B cell (primary cell): ENCODE measurements at regions not wholly inside any gene's neighbourhood (a gene's known extent, or its start where the extent isn't known, plus 50 kb on each side); places are given as distances from the start of the nearest gene placed in this dataset.

Source experiments
- ATAC-seq: fragments of 200-7000 bp; cut with Tn5 transposase; one replicate; pipeline ENCODE4 v1.10.0; 2021; ENCODE audit warnings: low read depth, mild to moderate bottlenecking, moderate number of reproducible peaks, moderate library complexity
- CTCF ChIA-PET: fragments of 350-600 bp; sonication (Branson Sonifier 250); formaldehyde crosslinking; loops from one replicate; lab custom pipeline; 2021; ENCODE audit warnings: antibody characterized with exemption, inconsistent platforms; lab: Charles Lee
- POLR2A ChIA-PET: fragments of 350-600 bp; sonication (Branson Sonifier 250); formaldehyde crosslinking; loops from one replicate; lab custom pipeline; 2021; ENCODE audit warnings: antibody characterized with exemption; lab: Charles Lee
- DNase-seq: peaks from one replicate; pipeline ENCODE4 v3.0.0; 2013
- H2AFZ ChIP-seq: 2 replicates; pipeline ENCODE4 v1.6.1; 2012; ENCODE audit warnings: mild to moderate bottlenecking, low read depth, low read length; ENCODE audit not compliant: insufficient read depth, poor library complexity, severe bottlenecking
- H3K27ac ChIP-seq, 2 donors: 1 replicate in 1 of 2; 2 replicates in 1 of 2; pipeline ENCODE4 v1.5.1; 2012 to 2013; ENCODE audit warnings: low read length in 2 of 2, mild to moderate bottlenecking in 2 of 2, moderate library complexity in 1 of 2
- H3K27me3 ChIP-seq, 4 experiments: fragments of 200-600 bp in 1 of 4; sonication (generic) in 1 of 4; replicated peaks in 1 of 4; 1 replicate in 2 of 4; 2 replicates in 2 of 4; pipeline versions ENCODE4 v1.6.1 to v1.7.0; 2013 to 2016; ENCODE audit warnings: low read length in 3 of 4, mild to moderate bottlenecking in 2 of 4, mixed read lengths in 1 of 4, moderate library complexity in 1 of 4; ENCODE audit not compliant: insufficient read depth in 4 of 4, control insufficient read depth in 3 of 4; ENCODE audit errors: control extremely low read depth in 1 of 4
- H3K36me3 ChIP-seq, 2 experiments: replicated peaks in 1 of 2; 1 replicate in 1 of 2; 2 replicates in 1 of 2; pipeline versions ENCODE4 v1.6.1 to v1.7.1; 2013; ENCODE audit warnings: low read length in 1 of 2; ENCODE audit not compliant: insufficient read depth in 2 of 2, control insufficient read depth in 1 of 2; ENCODE audit errors: control extremely low read depth in 1 of 2, extremely low read depth in 1 of 2
- H3K4me1 ChIP-seq, 2 donors: fragments of 200-600 bp in 1 of 2; sonication (generic) in 1 of 2; 1 replicate in 1 of 2; 2 replicates in 1 of 2; pipeline versions ENCODE4 v1.5.1 to v1.6.1; 2013 to 2017; ENCODE audit warnings: low read length in 2 of 2; ENCODE audit not compliant: control insufficient read depth in 2 of 2, insufficient read depth in 2 of 2
- H3K4me2 ChIP-seq: replicated peaks from 2 replicates; pipeline ENCODE3; 2012; ENCODE audit warnings: mild to moderate bottlenecking, low read depth, low read length; ENCODE audit not compliant: poor library complexity, severe bottlenecking
- H3K4me3 ChIP-seq, 5 experiments: fragments of 200-600 bp in 1 of 5; sonication (generic) in 1 of 5; 1 replicate in 3 of 5; 2 replicates in 2 of 5; pipeline versions ENCODE4 v1.5.1 to v1.7.0; 2011 to 2016; ENCODE audit warnings: low read length in 4 of 5, mild to moderate bottlenecking in 4 of 5, low read depth in 2 of 5, control low read depth in 1 of 5, moderate library complexity in 1 of 5; ENCODE audit not compliant: insufficient read depth in 1 of 5; ENCODE audit errors: control extremely low read depth in 1 of 5, extremely low read depth in 1 of 5
- H3K79me2 ChIP-seq: fragments of 200-600 bp; sonication (generic); one replicate; pipeline ENCODE4 v1.6.0; 2016; ENCODE audit warnings: low read length; ENCODE audit not compliant: control insufficient read depth, insufficient read depth
- H3K9ac ChIP-seq: fragments of 200-600 bp; sonication (generic); 2 replicates; pipeline ENCODE4 v1.6.1; 2017; ENCODE audit warnings: mild to moderate bottlenecking, low read length, moderate library complexity
- H3K9me3 ChIP-seq, 3 donors: one replicate each; pipeline versions ENCODE4 v1.6.1 to v1.7.1; 2013; ENCODE audit warnings: low read length in 2 of 3; ENCODE audit not compliant: control insufficient read depth in 2 of 3, insufficient read depth in 1 of 3; ENCODE audit errors: control extremely low read depth in 1 of 3
- H4K20me1 ChIP-seq: 2 replicates; pipeline ENCODE4 v1.6.0; 2012; ENCODE audit warnings: mild to moderate bottlenecking, low read length; ENCODE audit not compliant: insufficient read depth, control insufficient read depth, poor library complexity, severe bottlenecking
- H3K27ac Mint-ChIP-seq: one replicate; pipeline ENCODE4 v1.8.0; 2021; ENCODE audit warnings: mixed read lengths
- H3K27me3 Mint-ChIP-seq: one replicate; pipeline ENCODE4 v1.8.0; 2021; ENCODE audit warnings: mixed read lengths
- H3K4me1 Mint-ChIP-seq: one replicate; pipeline ENCODE4 v1.8.0; 2021; ENCODE audit warnings: mixed read lengths
- H3K4me3 Mint-ChIP-seq: one replicate; pipeline ENCODE4 v1.8.0; 2021; ENCODE audit warnings: mixed read lengths
- H3K9me3 Mint-ChIP-seq: one replicate; pipeline ENCODE4 v1.8.0; 2022; ENCODE audit warnings: mixed read lengths; ENCODE audit not compliant: insufficient read depth
- EZH2 ChIP-seq: IDR thresholded peaks from 2 replicates; pipeline ENCODE4 v1.6.1; 2012; ENCODE audit warnings: borderline replicate concordance, low read depth, mild to moderate bottlenecking, moderate library complexity, low read length; ENCODE audit not compliant: insufficient read depth, poor library complexity, severe bottlenecking
- WGBS: methylation state at CpG from one replicate; pipeline ENCODE4 v1.1.5; 2013; ENCODE audit warnings: missing lambda C conversion rate; ENCODE audit not compliant: insufficient coverage; 5-methylcytosine and 5-hydroxymethylcytosine counted together
- intact Hi-C: fragments of 100-400 bp; cut with micrococcal nuclease; formaldehyde crosslinking; loops from one replicate; pipeline ENCODE4 v1.10.0; 2022
- TF ChIP-seq, protein P1 (sequence below): fragments of 200-600 bp; IDR thresholded peaks from one replicate; pipeline ENCODE4 v1.8.0; 2022; ENCODE audit warnings: antibody characterized with exemption, mild to moderate bottlenecking

DNA sequence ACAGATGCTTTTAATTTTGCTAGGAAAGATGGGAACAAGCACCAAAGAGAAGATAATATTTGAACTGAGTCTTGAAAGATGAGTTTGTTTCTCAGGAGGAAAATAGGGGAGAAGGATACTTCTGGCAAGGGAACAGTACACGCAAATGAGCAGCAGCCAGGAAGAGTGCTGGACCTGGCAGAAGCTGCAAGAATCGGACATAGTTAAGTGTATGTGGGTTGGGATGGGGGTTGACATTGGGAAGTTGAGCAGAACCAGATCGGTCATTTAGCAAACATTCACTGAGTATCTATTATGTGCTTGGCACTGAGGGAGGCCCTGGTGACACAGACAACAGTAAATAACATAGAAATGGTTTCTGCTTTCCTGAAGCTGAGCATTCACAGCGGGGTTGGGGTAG, 198.8 kb downstream of the PLPP3 start:
- no peaks in the 10 kb centered on the region for H3K4me1 ChIP-seq
- H3K9me3 ChIP-seq, result no peaks in the 10 kb centered on the region
- DNase-seq (no peak), ATAC-seq (no peak)
- Mint-ChIP-seq H3K4me1 (no peaks in the 10 kb centered on the region), H3K9me3 (no peaks in the 10 kb centered on the region), H3K27me3 (no peaks in the 10 kb centered on the region), H3K27ac (no peak overlapping the region), H3K4me3 (no peak overlapping the region)
- ChIA-PET CTCF (no interaction called here), POLR2A (no interaction called here)
- WGBS, result 100% methylated on average over 2 of the region's 4 CpGs
- no peak overlapping the region for H3K4me3 ChIP-seq
- intact Hi-C loops, result no loop called here
- H3K4me2 ChIP-seq, result no peak overlapping the region
- no peak overlapping the region for H3K27ac ChIP-seq
- TF ChIP-seq, protein P1, sequence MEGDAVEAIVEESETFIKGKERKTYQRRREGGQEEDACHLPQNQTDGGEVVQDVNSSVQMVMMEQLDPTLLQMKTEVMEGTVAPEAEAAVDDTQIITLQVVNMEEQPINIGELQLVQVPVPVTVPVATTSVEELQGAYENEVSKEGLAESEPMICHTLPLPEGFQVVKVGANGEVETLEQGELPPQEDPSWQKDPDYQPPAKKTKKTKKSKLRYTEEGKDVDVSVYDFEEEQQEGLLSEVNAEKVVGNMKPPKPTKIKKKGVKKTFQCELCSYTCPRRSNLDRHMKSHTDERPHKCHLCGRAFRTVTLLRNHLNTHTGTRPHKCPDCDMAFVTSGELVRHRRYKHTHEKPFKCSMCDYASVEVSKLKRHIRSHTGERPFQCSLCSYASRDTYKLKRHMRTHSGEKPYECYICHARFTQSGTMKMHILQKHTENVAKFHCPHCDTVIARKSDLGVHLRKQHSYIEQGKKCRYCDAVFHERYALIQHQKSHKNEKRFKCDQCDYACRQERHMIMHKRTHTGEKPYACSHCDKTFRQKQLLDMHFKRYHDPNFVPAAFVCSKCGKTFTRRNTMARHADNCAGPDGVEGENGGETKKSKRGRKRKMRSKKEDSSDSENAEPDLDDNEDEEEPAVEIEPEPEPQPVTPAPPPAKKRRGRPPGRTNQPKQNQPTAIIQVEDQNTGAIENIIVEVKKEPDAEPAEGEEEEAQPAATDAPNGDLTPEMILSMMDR, result no peak
- peaks cover 0 to 5% (median 0%) of the 10 kb centered on the region in 4 experiments for H3K27me3 ChIP-seq
- no peak overlapping the region for H3K9ac ChIP-seq
- H3K79me2 ChIP-seq, result no peaks in the 10 kb centered on the region
- no peaks in the 10 kb centered on the region for H4K20me1 ChIP-seq
- no peaks in the 10 kb centered on the region for H3K36me3 ChIP-seq
- no peak overlapping the region for H2AFZ ChIP-seq

DNA sequence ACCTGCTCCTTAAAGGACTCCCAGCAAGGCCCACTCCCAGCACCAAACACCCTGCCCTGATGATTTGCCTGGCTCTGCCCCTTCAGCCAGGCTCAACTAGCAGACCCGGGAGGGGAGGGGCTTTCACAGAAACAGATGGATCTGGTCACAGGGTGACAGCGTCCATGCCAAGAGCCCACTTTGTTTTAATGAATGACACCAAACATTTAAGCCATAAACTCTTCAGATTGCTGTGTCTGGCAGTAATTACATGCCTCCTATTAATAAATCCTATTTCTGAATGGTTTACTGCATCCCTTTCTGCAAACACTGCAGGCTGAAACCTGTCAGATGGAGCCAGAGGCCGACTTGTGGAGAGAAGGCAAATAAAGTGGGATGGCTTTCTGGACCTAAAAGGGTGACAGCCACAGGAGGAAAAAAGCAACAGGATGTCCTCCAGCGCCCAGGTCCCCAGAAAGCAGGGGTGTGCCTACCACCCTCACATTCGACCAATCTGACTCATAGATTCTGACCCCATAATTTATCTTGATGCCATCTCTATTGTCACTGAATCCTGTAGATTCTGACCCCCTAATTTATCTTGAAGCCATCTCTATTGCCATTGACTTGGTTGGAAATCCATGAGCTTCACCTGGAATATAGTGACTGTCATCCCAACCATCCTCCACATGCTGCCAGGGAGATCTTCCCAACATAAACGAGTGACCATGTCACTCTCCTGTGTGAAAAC, 200.9 kb downstream of the PLPP3 start:
- H3K9me3 ChIP-seq, result no peaks in the 10 kb centered on the region
- intact Hi-C loops, result no loop called here
- no peak overlapping the region for H3K9ac ChIP-seq
- H3K4me2 ChIP-seq, result no peak overlapping the region
- TF ChIP-seq EZH2, result no peak
- ChIA-PET CTCF (no interaction called here), POLR2A (no interaction called here)
- H3K79me2 ChIP-seq, result no peaks in the 10 kb centered on the region
- H3K4me1 ChIP-seq, result no peaks in the 10 kb centered on the region
- peaks cover 0 to 13% (median 4%) of the 10 kb centered on the region in 4 experiments for H3K27me3 ChIP-seq
- no peaks in the 10 kb centered on the region for H3K36me3 ChIP-seq
- H4K20me1 ChIP-seq, result no peaks in the 10 kb centered on the region
- 83% methylated on average over 5 of the region's 6 CpGs for WGBS
- no peak overlapping the region for H2AFZ ChIP-seq
- H3K9me3 Mint-ChIP-seq, result no peaks in the 10 kb centered on the region
- peaks cover 16% of the 10 kb centered on the region for H3K27me3 Mint-ChIP-seq
- no peak overlapping the region for H3K27ac Mint-ChIP-seq
- ATAC-seq, result no peak
- H3K4me3 Mint-ChIP-seq, result no peak overlapping the region
- no peak overlapping the region for H3K27ac ChIP-seq
- no peaks in the 10 kb centered on the region for H3K4me1 Mint-ChIP-seq
- H3K4me3 ChIP-seq, result no peak overlapping the region
- DNase-seq, result no peak
